ENCODE measurements at regions not wholly inside any gene's neighbourhood (a gene's known extent, or its start where the extent isn't known, plus 50 kb on each side); places are given as distances from the start of the nearest gene placed in this dataset.

- no peak for TF ChIP-seq CTCF (IDR thresholded peaks at IDR 0.05)
- TF ChIP-seq POLR2A (IDR thresholded peaks at IDR 0.05) = no peak
Measured at GRCh38 chr3:117144853-117145252, 435.3 kb downstream of the TUSC7 start.
